SK-N-SH (cell line): ENCODE measurements at regions not wholly inside any gene's neighbourhood (a gene's known extent, or its start where the extent isn't known, plus 50 kb on each side); places are given as distances from the start of the nearest gene placed in this dataset.

Experiments
- CTCF ChIA-PET: fragments of 300-600, 350-600 bp; formaldehyde crosslinking; extraction: SDS; loops from one replicate; lab custom pipeline; 2021; lab: Yijun Ruan, JAX
- POLR2A ChIA-PET: fragments of 350-600 bp; sonication (Branson Sonifier 250); formaldehyde crosslinking; extraction: SDS; loops from one replicate; lab custom pipeline; 2020; ENCODE audit warnings: antibody characterized with exemption, inconsistent platforms; lab: Yijun Ruan, JAX
- DNase-seq: peaks from one replicate; pipeline ENCODE4 v3.0.0; 2012
- H2AFZ ChIP-seq: fragments of 200-600 bp; sonication (generic); 2 replicates; pipeline ENCODE4 v1.8.1; 2016; ENCODE audit warnings: antibody characterized with exemption, mild to moderate bottlenecking, low read depth
- H3F3A ChIP-seq: fragments of 200-600 bp; sonication (generic); replicated peaks from 2 replicates; pipeline ENCODE3; 2016; ENCODE audit warnings: antibody characterized with exemption, mild to moderate bottlenecking; ENCODE audit not compliant: insufficient read depth
- H3K27ac ChIP-seq, 2 experiments: fragments of 200-500 bp in 1 of 2; fragments of 200-600 bp in 1 of 2; sonication (Bioruptor generic) in 1 of 2; sonication (generic), shearing (Covaris generic) in 1 of 2; 2 replicates each; pipeline versions ENCODE4 v1.5.1 to v1.6.1; 2014 to 2016; ENCODE audit warnings: low read depth in 2 of 2, inconsistent platforms in 1 of 2, low read length in 1 of 2, mild to moderate bottlenecking in 1 of 2, mixed read lengths in 1 of 2
- H3K27me3 ChIP-seq: fragments of 200-600 bp; sonication (generic), shearing (Covaris generic); 2 replicates; pipeline ENCODE4 v1.6.1; 2016; ENCODE audit warnings: mixed run types; ENCODE audit not compliant: insufficient read depth
- H3K36me3 ChIP-seq, 2 experiments: fragments of 200-500 bp in 1 of 2; fragments of 200-600 bp in 1 of 2; sonication (Bioruptor generic) in 1 of 2; sonication (generic) in 1 of 2; replicated peaks in 1 of 2; 2 replicates each; pipeline versions ENCODE3 to v1.5.1; 2014 to 2016; ENCODE audit warnings: low read length in 1 of 2, mild to moderate bottlenecking in 1 of 2; ENCODE audit not compliant: insufficient read depth in 2 of 2, control insufficient read depth in 1 of 2
- H3K4me1 ChIP-seq, 2 experiments: fragments of 200-500 bp in 1 of 2; fragments of 200-600 bp in 1 of 2; sonication (Bioruptor generic) in 1 of 2; sonication (generic), shearing (Covaris generic) in 1 of 2; 2 replicates each; pipeline versions ENCODE4 v1.5.1 to v1.6.1; 2014 to 2016; ENCODE audit warnings: low read depth in 1 of 2, low read length in 1 of 2, mixed run types in 1 of 2; ENCODE audit not compliant: insufficient read depth in 2 of 2, control insufficient read depth in 1 of 2
- H3K4me2 ChIP-seq: fragments of 200-600 bp; sonication (generic), shearing (Covaris generic); 2 replicates; pipeline ENCODE4 v1.6.1; 2017; ENCODE audit warnings: mixed run types
- H3K4me3 ChIP-seq, 2 experiments: fragments of 200-500 bp in 1 of 2; fragments of 200-600 bp in 1 of 2; sonication (Bioruptor generic) in 1 of 2; sonication (generic), shearing (Covaris generic) in 1 of 2; 2 replicates each; pipeline versions ENCODE4 v1.5.1 to v1.8.1; 2014 to 2016; ENCODE audit warnings: low read depth in 2 of 2, inconsistent platforms in 1 of 2, low read length in 1 of 2, mild to moderate bottlenecking in 1 of 2, mixed read lengths in 1 of 2, moderate library complexity in 1 of 2
- H3K79me2 ChIP-seq: fragments of 200-600 bp; sonication (generic); 2 replicates; pipeline ENCODE4 v1.8.1; 2017; ENCODE audit warnings: mild to moderate bottlenecking; ENCODE audit not compliant: insufficient read depth
- H3K9ac ChIP-seq: fragments of 200-600 bp; sonication (generic); 2 replicates; pipeline ENCODE4 v1.6.1; 2017; ENCODE audit warnings: mixed run types
- H3K9me2 ChIP-seq: fragments of 200-600 bp; sonication (generic); 2 replicates; pipeline ENCODE4 v1.6.1; 2017; ENCODE audit warnings: mixed run types
- H3K9me3 ChIP-seq: fragments of 200-600 bp; sonication (generic); 2 replicates; pipeline ENCODE4 v1.6.1; 2017; ENCODE audit warnings: mixed run types, mild to moderate bottlenecking, moderate library complexity
- H4K20me1 ChIP-seq: fragments of 200-600 bp; sonication (generic); 2 replicates; pipeline ENCODE4 v1.6.1; 2017; ENCODE audit warnings: mild to moderate bottlenecking, mixed run types; ENCODE audit not compliant: insufficient read depth
- CTCF ChIP-seq: fragments of 200-600 bp; sonication (generic); IDR thresholded peaks from 2 replicates; pipeline ENCODE4 v1.6.1; 2017; ENCODE audit warnings: antibody characterized with exemption, mild to moderate bottlenecking, moderate library complexity
- ELF1 ChIP-seq: IDR thresholded peaks from 2 replicates; pipeline ENCODE4 v1.4.0; 2012
- GATA2 ChIP-seq: sonication (generic); formaldehyde crosslinking; IDR thresholded peaks from 2 replicates; pipeline ENCODE4 v1.5.0; 2020; ENCODE audit warnings: mild to moderate bottlenecking, missing genetic modification reagents
- PBX3 ChIP-seq: IDR thresholded peaks from 2 replicates; pipeline ENCODE4; 2012
- RAD21 ChIP-seq: IDR thresholded peaks from 2 replicates; pipeline ENCODE4 v1.6.1; 2012; ENCODE audit warnings: mild to moderate bottlenecking, low read length
- WGBS: methylation state at CpG from one replicate; pipeline ENCODE4 v1.1.6; 2017; ENCODE audit warnings: low lambda C conversion rate; 5-methylcytosine and 5-hydroxymethylcytosine counted together
- TF ChIP-seq, protein P1 (sequence below): IDR thresholded peaks from 2 replicates; pipeline ENCODE4 v1.6.1; 2012; ENCODE audit warnings: mild to moderate bottlenecking, low read depth, low read length, moderate library complexity
- TF ChIP-seq, protein P2 (sequence below): IDR thresholded peaks from 2 replicates; pipeline ENCODE4 v1.4.0; 2012; ENCODE audit warnings: low read depth

DNA sequence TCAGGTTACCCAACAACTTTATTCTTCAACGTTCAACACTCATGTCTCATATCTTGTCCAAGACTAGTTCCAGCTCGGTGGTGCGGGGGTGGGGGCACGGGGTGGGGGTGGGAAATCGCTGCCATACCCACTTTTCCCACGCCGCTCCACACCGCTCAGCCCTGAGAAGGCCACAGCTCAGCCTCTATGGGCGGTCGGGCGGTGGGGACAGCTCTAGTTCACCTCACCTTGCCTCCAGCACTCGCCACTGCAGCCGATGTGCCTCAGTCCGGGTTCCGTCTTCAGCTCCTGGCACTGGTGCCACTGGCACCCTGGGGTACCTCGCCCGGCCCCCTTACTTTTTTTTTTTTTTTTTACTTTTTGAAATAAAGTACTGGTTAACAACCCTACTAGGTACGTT is 522.2 kb downstream of the PCDH19 start:
- no peak overlapping the region for H3K9ac ChIP-seq
- WGBS: 25% methylated on average over 12 of the region's 18 CpGs
- no peak overlapping the region for H3K4me3 ChIP-seq
- no peak for DNase-seq
- no peaks in the 10 kb centered on the region for H3K36me3 ChIP-seq
- H3K9me3 ChIP-seq: no peaks in the 10 kb centered on the region
- H3F3A ChIP-seq: no peaks in the 10 kb centered on the region
- no peaks in the 10 kb centered on the region for H3K4me1 ChIP-seq
- H4K20me1 ChIP-seq: no peaks in the 10 kb centered on the region
- no peak overlapping the region for H3K4me2 ChIP-seq
- POLR2A ChIA-PET: no interaction called here
- no peaks in the 10 kb centered on the region for H3K27me3 ChIP-seq
- H3K27ac ChIP-seq: no peak overlapping the region
- H3K9me2 ChIP-seq: no peaks in the 10 kb centered on the region
- H2AFZ ChIP-seq: no peak overlapping the region
- TF ChIP-seq, protein P1, sequence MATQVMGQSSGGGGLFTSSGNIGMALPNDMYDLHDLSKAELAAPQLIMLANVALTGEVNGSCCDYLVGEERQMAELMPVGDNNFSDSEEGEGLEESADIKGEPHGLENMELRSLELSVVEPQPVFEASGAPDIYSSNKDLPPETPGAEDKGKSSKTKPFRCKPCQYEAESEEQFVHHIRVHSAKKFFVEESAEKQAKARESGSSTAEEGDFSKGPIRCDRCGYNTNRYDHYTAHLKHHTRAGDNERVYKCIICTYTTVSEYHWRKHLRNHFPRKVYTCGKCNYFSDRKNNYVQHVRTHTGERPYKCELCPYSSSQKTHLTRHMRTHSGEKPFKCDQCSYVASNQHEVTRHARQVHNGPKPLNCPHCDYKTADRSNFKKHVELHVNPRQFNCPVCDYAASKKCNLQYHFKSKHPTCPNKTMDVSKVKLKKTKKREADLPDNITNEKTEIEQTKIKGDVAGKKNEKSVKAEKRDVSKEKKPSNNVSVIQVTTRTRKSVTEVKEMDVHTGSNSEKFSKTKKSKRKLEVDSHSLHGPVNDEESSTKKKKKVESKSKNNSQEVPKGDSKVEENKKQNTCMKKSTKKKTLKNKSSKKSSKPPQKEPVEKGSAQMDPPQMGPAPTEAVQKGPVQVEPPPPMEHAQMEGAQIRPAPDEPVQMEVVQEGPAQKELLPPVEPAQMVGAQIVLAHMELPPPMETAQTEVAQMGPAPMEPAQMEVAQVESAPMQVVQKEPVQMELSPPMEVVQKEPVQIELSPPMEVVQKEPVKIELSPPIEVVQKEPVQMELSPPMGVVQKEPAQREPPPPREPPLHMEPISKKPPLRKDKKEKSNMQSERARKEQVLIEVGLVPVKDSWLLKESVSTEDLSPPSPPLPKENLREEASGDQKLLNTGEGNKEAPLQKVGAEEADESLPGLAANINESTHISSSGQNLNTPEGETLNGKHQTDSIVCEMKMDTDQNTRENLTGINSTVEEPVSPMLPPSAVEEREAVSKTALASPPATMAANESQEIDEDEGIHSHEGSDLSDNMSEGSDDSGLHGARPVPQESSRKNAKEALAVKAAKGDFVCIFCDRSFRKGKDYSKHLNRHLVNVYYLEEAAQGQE: no peak
- no peak for TF ChIP-seq CTCF
- TF ChIP-seq PBX3: no peak
- no peak for TF ChIP-seq ELF1
- TF ChIP-seq, protein P2, sequence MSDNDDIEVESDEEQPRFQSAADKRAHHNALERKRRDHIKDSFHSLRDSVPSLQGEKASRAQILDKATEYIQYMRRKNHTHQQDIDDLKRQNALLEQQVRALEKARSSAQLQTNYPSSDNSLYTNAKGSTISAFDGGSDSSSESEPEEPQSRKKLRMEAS: no peak
- CTCF ChIA-PET: no interaction called here
- H3K79me2 ChIP-seq: no peaks in the 10 kb centered on the region

DNA sequence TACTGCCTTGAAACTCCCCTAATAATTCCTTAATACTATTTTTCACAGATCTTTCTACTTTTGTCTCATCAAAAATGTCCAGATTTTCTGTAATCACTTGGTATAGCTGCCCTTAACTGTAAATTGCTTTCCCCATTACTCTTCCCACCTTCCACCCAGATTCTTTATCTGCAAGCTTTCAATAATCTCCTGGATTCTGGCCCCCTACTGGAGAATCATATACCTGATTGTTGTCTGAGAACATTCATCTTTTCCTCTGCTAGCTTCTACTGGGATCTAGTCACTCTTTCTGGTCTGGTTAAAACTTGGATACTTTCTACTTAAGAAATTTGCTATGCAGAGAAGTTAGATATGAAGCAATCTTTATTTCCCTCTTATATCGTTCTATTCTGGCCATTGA is 552.6 kb downstream of the PCDH19 start:
- Histone ChIP-seq H3K79me2 (no peaks in the 10 kb centered on the region), H4K20me1 (no peaks in the 10 kb centered on the region), H3K9me3 (no peaks in the 10 kb centered on the region), H3K4me1 (no peaks in the 10 kb centered on the region), H3K4me3 (no peak overlapping the region), H3K4me2 (no peak overlapping the region), H3K9ac (no peak overlapping the region), H3K27me3 (no peaks in the 10 kb centered on the region), H3K9me2 (no peaks in the 10 kb centered on the region), H3F3A (no peaks in the 10 kb centered on the region), H2AFZ (no peak overlapping the region), H3K27ac (no peak overlapping the region), H3K36me3 (no peaks in the 10 kb centered on the region)
- CTCF ChIA-PET: interaction anchor here (0.6 to 1.6 kb wide), 3 partner anchors 9 to 707 kb away, joined by 3 to 6 read pairs (median 3); no protein-coding TSS in a partner anchor
- POLR2A ChIA-PET: no interaction called here
- DNase-seq: peak; percentile 1
- peak; percentile 51 for TF ChIP-seq CTCF
- TF ChIP-seq RAD21: 0 out of 2 replicates have a peak, but pooled peaks have one; percentile 8
- no peak for TF ChIP-seq GATA2 (CRISPR knock-in tag)
- WGBS: 5% methylated on average over 1 of the region's 1 CpG
